OCI-LY7 (cell line): ENCODE measurements at regions not wholly inside any gene's neighbourhood (a gene's known extent, or its start where the extent isn't known, plus 50 kb on each side); places are given as distances from the start of the nearest gene placed in this dataset.

Experiments used
- BruUV-seq: library from RNA; stranded (reverse); fragments of 400-500 nt; replicated peaks from 2 replicates; lab custom pipeline; 2021; lab: Mats Ljungman, UMichigan
- CTCF ChIA-PET: fragments of 300-600 bp; sonication (Branson Sonifier 250); formaldehyde crosslinking; loops from one replicate; lab custom pipeline; 2022; ENCODE audit warnings: antibody characterized with exemption; ENCODE audit not compliant: unreplicated experiment; lab: Charles Lee
- POLR2A ChIA-PET: fragments of 300-600 bp; sonication (Branson Sonifier 250); formaldehyde crosslinking; loops from one replicate; lab custom pipeline; 2022; ENCODE audit warnings: antibody characterized with exemption; lab: Charles Lee
- DNase-seq: peaks from one replicate; pipeline ENCODE4 v3.0.0-alpha.2; 2015; ENCODE audit warnings: low spot score
- H2AFZ ChIP-seq: fragments of 200-600 bp; sonication (generic), shearing (Covaris generic); 2 replicates; pipeline ENCODE4 v1.6.1; 2014; ENCODE audit warnings: mild to moderate bottlenecking, antibody characterized with exemption, low read length, moderate library complexity
- H3K27ac ChIP-seq: fragments of 200-600 bp; sonication (generic); 2 replicates; pipeline ENCODE4 v1.5.1; 2014; ENCODE audit warnings: mixed run types, low read depth, mild to moderate bottlenecking, moderate library complexity, low read length, inconsistent platforms; ENCODE audit not compliant: poor library complexity, severe bottlenecking
- H3K36me3 ChIP-seq: fragments of 200-600 bp; sonication (generic); 2 replicates; pipeline ENCODE4 v1.6.1; 2014; ENCODE audit warnings: mild to moderate bottlenecking, antibody characterized with exemption, low read length, moderate library complexity, mixed read lengths; ENCODE audit not compliant: insufficient read depth
- H3K4me1 ChIP-seq: fragments of 200-600 bp; sonication (generic); 2 replicates; pipeline ENCODE4 v1.5.1; 2014; ENCODE audit warnings: mild to moderate bottlenecking, low read length; ENCODE audit not compliant: insufficient read depth, poor library complexity, severe bottlenecking
- H3K4me2 ChIP-seq: fragments of 200-600 bp; sonication (generic); 2 replicates; pipeline ENCODE4 v1.6.1; 2014; ENCODE audit warnings: mild to moderate bottlenecking, low read length
- H3K4me3 ChIP-seq: fragments of 200-600 bp; sonication (generic); 2 replicates; pipeline ENCODE4 v1.5.1; 2014; ENCODE audit warnings: mild to moderate bottlenecking, low read depth, low read length; ENCODE audit not compliant: poor library complexity, severe bottlenecking
- H3K79me2 ChIP-seq: fragments of 200-600 bp; sonication (generic); 2 replicates; pipeline ENCODE4 v1.6.1; 2016; ENCODE audit warnings: low read depth, mild to moderate bottlenecking, low read length, moderate library complexity, mixed read lengths; ENCODE audit not compliant: insufficient read depth
- H3K9me2 ChIP-seq: fragments of 200-600 bp; sonication (generic); 2 replicates; pipeline ENCODE4 v1.6.1; 2016; ENCODE audit warnings: mild to moderate bottlenecking, low read length, mixed read lengths; ENCODE audit not compliant: insufficient read depth
- H3K9me3 ChIP-seq: fragments of 200-600 bp; sonication (generic); 2 replicates; pipeline ENCODE4 v1.6.1; 2014; ENCODE audit warnings: mild to moderate bottlenecking, mixed run types, low read length, mixed read lengths
- H4K20me1 ChIP-seq: fragments of 200-600 bp; sonication (generic); 2 replicates; pipeline ENCODE4 v1.6.1; 2014; ENCODE audit warnings: mild to moderate bottlenecking, antibody characterized with exemption, low read length, moderate library complexity, mixed read lengths; ENCODE audit not compliant: insufficient read depth
- CTCF ChIP-seq: fragments of 200-600 bp; sonication (generic); conservative IDR thresholded peaks from 2 replicates; pipeline ENCODE4 v1.5.1; 2014; ENCODE audit warnings: mild to moderate bottlenecking, antibody characterized with exemption, low read length, moderate library complexity, mixed read lengths
- EZH2phosphoT487 ChIP-seq: fragments of 200-600 bp; sonication (generic); IDR thresholded peaks from 2 replicates; pipeline ENCODE4 v1.6.1; 2018; ENCODE audit warnings: low read depth, borderline replicate concordance, mild to moderate bottlenecking, mixed run types, antibody characterized with exemption, low read length, moderate library complexity, mixed read lengths
- intact Hi-C: fragments of 100-400 bp; cut with micrococcal nuclease; formaldehyde crosslinking; loops from one replicate; pipeline ENCODE4 v1.10.0; 2022; ENCODE audit not compliant: unreplicated experiment

DNA sequence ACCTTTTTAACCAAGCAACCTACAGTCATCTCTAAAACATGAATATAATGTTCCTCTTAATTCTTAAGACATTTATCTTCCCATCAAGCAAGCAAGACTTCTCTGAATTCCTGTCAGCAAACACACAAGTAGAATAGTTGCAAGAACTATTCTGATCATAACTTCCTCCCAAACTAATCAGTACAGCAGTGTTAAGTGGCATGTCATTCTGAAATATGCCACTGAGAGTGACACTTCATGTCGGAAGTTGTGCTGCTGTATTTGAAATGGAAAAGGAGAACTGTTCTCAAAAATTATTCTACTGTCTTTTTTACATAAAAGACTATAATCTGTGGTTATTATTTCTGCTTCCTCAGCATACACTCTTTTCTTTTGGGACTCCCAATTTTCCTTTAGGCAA is 546.6 kb downstream of the PCDH18 start:
- no peaks in the 10 kb centered on the region for H4K20me1 ChIP-seq
- H3K9me3 ChIP-seq = no peaks in the 10 kb centered on the region
- no peaks in the 10 kb centered on the region for H3K4me1 ChIP-seq
- H3K4me2 ChIP-seq = no peak overlapping the region
- H3K79me2 ChIP-seq = no peaks in the 10 kb centered on the region
- no peaks in the 10 kb centered on the region for H3K36me3 ChIP-seq
- intact Hi-C loops = no loop called here
- H3K4me3 ChIP-seq = no peak overlapping the region
- TF ChIP-seq EZH2phosphoT487 (no peak), CTCF (no peak)
- H3K9me2 ChIP-seq = no peaks in the 10 kb centered on the region
- H2AFZ ChIP-seq = no peak overlapping the region
- no TSS peak for BruUV-seq
- no peak for DNase-seq
- ChIA-PET CTCF (no interaction called here), POLR2A (no interaction called here)
- no peak overlapping the region for H3K27ac ChIP-seq

DNA sequence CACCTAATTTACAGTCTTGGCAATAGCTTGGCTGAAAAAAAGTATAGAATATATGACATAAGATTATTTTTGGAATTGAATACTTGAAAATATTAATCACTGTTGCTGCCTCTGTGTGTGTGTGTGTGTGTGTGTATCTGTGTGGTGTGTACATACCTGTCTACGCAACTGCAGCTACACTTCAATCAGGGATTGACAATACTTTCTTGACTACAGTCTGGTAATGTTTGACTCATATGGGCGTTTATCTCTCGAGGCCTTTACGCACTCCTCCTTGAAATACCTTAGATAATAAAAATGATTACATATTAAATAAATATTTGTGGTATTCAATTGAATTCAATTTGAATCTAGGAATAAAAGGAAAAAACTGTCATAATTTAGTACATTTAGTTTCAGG is 565.2 kb downstream of the PCDH18 start:
- CTCF ChIA-PET = no interaction called here
- Histone ChIP-seq H2AFZ (no peak overlapping the region), H3K9me2 (no peaks in the 10 kb centered on the region), H3K79me2 (no peaks in the 10 kb centered on the region), H4K20me1 (no peaks in the 10 kb centered on the region), H3K4me3 (no peak overlapping the region), H3K4me2 (no peak overlapping the region), H3K4me1 (no peaks in the 10 kb centered on the region), H3K27ac (no peak overlapping the region), H3K36me3 (no peaks in the 10 kb centered on the region), H3K9me3 (no peaks in the 10 kb centered on the region)
- POLR2A ChIA-PET = interaction anchor here (0.6 kb wide), 1 partner anchor 19 kb away, joined by 3 read pairs; no protein-coding TSS in a partner anchor
- TF ChIP-seq CTCF = no peak
- TF ChIP-seq EZH2phosphoT487 = no peak
- BruUV-seq = no TSS peak
- no peak for DNase-seq
- intact Hi-C loops = no loop called here

- Histone ChIP-seq H3K4me2 (no peak overlapping the region), H3K27ac (no peak overlapping the region), H3K4me1 (no peaks in the 10 kb centered on the region), H4K20me1 (no peaks in the 10 kb centered on the region), H3K9me2 (no peaks in the 10 kb centered on the region), H3K36me3 (no peaks in the 10 kb centered on the region), H3K4me3 (no peak overlapping the region), H3K79me2 (no peaks in the 10 kb centered on the region), H3K9me3 (no peaks in the 10 kb centered on the region), H2AFZ (no peak overlapping the region)
- TF ChIP-seq CTCF (no peak), EZH2phosphoT487 (no peak)
- ChIA-PET POLR2A (interaction anchor here (0.6 to 1.3 kb wide), 3 partner anchors 11 to 32 kb away, joined by 3 to 4 read pairs (median 4); no protein-coding TSS in a partner anchor), CTCF (no interaction called here)
- intact Hi-C loops = no loop called here
- BruUV-seq = no TSS peak
- no peak for DNase-seq
Measured at GRCh38 chr4:136965478-136965877, 566.8 kb downstream of the PCDH18 start.
